ENCODE measurements at regions not wholly inside any gene's neighbourhood (a gene's known extent, or its start where the extent isn't known, plus 50 kb on each side); places are given as distances from the start of the nearest gene placed in this dataset.

- Mint-ChIP-seq H3K27me3 (ENCODE audit: low read depth in 3 of 3) (peaks cover 0 to 3% (median 0%) of the 10 kb centered on the region in 3 donors), H3K4me1 (no peaks in the 10 kb centered on the region), H3K27ac (no peak overlapping the region), H3K9me3 (peaks cover 0 to 8% (median 0%) of the 10 kb centered on the region in 7 donors), H3K36me3 (no peaks in the 10 kb centered on the region), H3K4me3 (no peak overlapping the region)
- WGBS (ENCODE audit: insufficient coverage), result 13% methylated on average over 1 of the region's 1 CpG
- H3K9me3 ChIP-seq (replicated peaks in 1 of 2; ENCODE audit: control insufficient read depth in 1 of 2, insufficient read depth in 1 of 2, low read length in 2 of 2), result no peaks in the 10 kb centered on the region
- no peak overlapping the region for H2AFZ ChIP-seq (ENCODE audit: insufficient read depth, low read depth, low read length, poor library complexity, severe bottlenecking)
- H3K4me3 ChIP-seq (replicated peaks in 1 of 3; ENCODE audit: low read depth in 2 of 3, low read length in 3 of 3), result no peak overlapping the region
- H3K4me1 ChIP-seq (ENCODE audit: control insufficient read depth in 1 of 2, insufficient read depth in 2 of 2, low read length in 2 of 2), result no peaks in the 10 kb centered on the region
- no peak overlapping the region for H3K4me2 ChIP-seq (replicated peaks; ENCODE audit: extremely low read depth, low read length, poor library complexity, severe bottlenecking)
- no peaks in the 10 kb centered on the region for H3K36me3 ChIP-seq (replicated peaks in 1 of 2; ENCODE audit: control insufficient read depth in 1 of 2, insufficient read depth in 2 of 2, low read length in 2 of 2)
- H3K79me2 ChIP-seq (ENCODE audit: insufficient read depth, low read length), result no peaks in the 10 kb centered on the region
- no peaks in the 10 kb centered on the region for H4K20me1 ChIP-seq (ENCODE audit: insufficient read depth, low read length)
- intact Hi-C loops (cut with micrococcal nuclease), result no loop called here
- DNase-seq, result no peak
- no peak overlapping the region for H3K9ac ChIP-seq (ENCODE audit: insufficient read depth, low read length, poor library complexity, severe bottlenecking)
- no peak for TF ChIP-seq CTCF (IDR thresholded peaks at IDR 0.05)
- no peaks in the 10 kb centered on the region for H3K27me3 ChIP-seq (ENCODE audit: control insufficient read depth in 2 of 2, insufficient read depth in 2 of 2, low read length in 2 of 2)
- H3K27ac ChIP-seq (ENCODE audit: low read depth in 1 of 2, low read length in 2 of 2), result no peak overlapping the region
Observed at GRCh38 chr7:49295146-49295545, 370.8 kb downstream of the CDC14C start.

- Mint-ChIP-seq H3K4me3 (no peak overlapping the region), H3K27me3 (ENCODE audit: low read depth in 3 of 3) (peaks cover 0 to 3% (median 0%) of the 10 kb centered on the region in 3 donors), H3K9me3 (peaks cover 0 to 9% (median 0%) of the 10 kb centered on the region in 7 donors), H3K4me1 (no peaks in the 10 kb centered on the region), H3K36me3 (no peaks in the 10 kb centered on the region), H3K27ac (no peak overlapping the region)
- no peaks in the 10 kb centered on the region for H3K27me3 ChIP-seq (ENCODE audit: control insufficient read depth in 2 of 2, insufficient read depth in 2 of 2, low read length in 2 of 2)
- no peak overlapping the region for H2AFZ ChIP-seq (ENCODE audit: insufficient read depth, low read depth, low read length, poor library complexity, severe bottlenecking)
- H3K9me3 ChIP-seq (replicated peaks in 1 of 2; ENCODE audit: control insufficient read depth in 1 of 2, insufficient read depth in 1 of 2, low read length in 2 of 2), result no peaks in the 10 kb centered on the region
- TF ChIP-seq CTCF (IDR thresholded peaks at IDR 0.05), result no peak
- no peaks in the 10 kb centered on the region for H4K20me1 ChIP-seq (ENCODE audit: insufficient read depth, low read length)
- 50% methylated on average over 1 of the region's 1 CpG for WGBS (ENCODE audit: insufficient coverage)
- H3K36me3 ChIP-seq (replicated peaks in 1 of 2; ENCODE audit: control insufficient read depth in 1 of 2, insufficient read depth in 2 of 2, low read length in 2 of 2), result no peaks in the 10 kb centered on the region
- H3K4me3 ChIP-seq (replicated peaks in 1 of 3; ENCODE audit: low read depth in 2 of 3, low read length in 3 of 3), result no peak overlapping the region
- no peaks in the 10 kb centered on the region for H3K4me1 ChIP-seq (ENCODE audit: control insufficient read depth in 1 of 2, insufficient read depth in 2 of 2, low read length in 2 of 2)
- no peak for DNase-seq
- intact Hi-C loops (cut with micrococcal nuclease), result no loop called here
- no peak overlapping the region for H3K27ac ChIP-seq (ENCODE audit: low read depth in 1 of 2, low read length in 2 of 2)
- no peak overlapping the region for H3K9ac ChIP-seq (ENCODE audit: insufficient read depth, low read length, poor library complexity, severe bottlenecking)
- H3K4me2 ChIP-seq (replicated peaks; ENCODE audit: extremely low read depth, low read length, poor library complexity, severe bottlenecking), result no peak overlapping the region
- no peaks in the 10 kb centered on the region for H3K79me2 ChIP-seq (ENCODE audit: insufficient read depth, low read length)
Observed at GRCh38 chr7:49297958-49298357, 373.6 kb downstream of the CDC14C start.
